H1 (cell line): ENCODE measurements at regions not wholly inside any gene's neighbourhood (a gene's known extent, or its start where the extent isn't known, plus 50 kb on each side); places are given as distances from the start of the nearest gene placed in this dataset.

ENCODE experiments used
- PHF8 ChIP-seq: fragments of 200-600 bp; sonication (generic); conservative IDR thresholded peaks from 2 replicates; pipeline ENCODE4 v1.7.1; 2012; ENCODE audit warnings: low read depth, mild to moderate bottlenecking, inconsistent platforms, low read length, moderate library complexity
- SP1 ChIP-seq: IDR thresholded peaks from 2 replicates; pipeline ENCODE4 v1.6.1; 2011; ENCODE audit warnings: low read depth, low read length
- TBP ChIP-seq: IDR thresholded peaks from 2 replicates; pipeline ENCODE4 v1.6.1; 2011; ENCODE audit warnings: low read depth, low read length, improper control_type of control experiment

- TF ChIP-seq TBP: no peak
- TF ChIP-seq SP1: no peak
- TF ChIP-seq PHF8: no peak
- TF ChIP-seq, all 59 proteins: peak for 0
Observed at GRCh38 chr14:39967885-39968284, 535.7 kb upstream of the FBXO33 start (continued).
